ENCODE measurements at regions not wholly inside any gene's neighbourhood (a gene's known extent, or its start where the extent isn't known, plus 50 kb on each side); places are given as distances from the start of the nearest gene placed in this dataset.

- no peak for DNase-seq (ENCODE audit: low read depth, low spot score)
These were observed 465.5 kb downstream of the INSC start for GRCh38 chr11:15580056-15580774.

DNA sequence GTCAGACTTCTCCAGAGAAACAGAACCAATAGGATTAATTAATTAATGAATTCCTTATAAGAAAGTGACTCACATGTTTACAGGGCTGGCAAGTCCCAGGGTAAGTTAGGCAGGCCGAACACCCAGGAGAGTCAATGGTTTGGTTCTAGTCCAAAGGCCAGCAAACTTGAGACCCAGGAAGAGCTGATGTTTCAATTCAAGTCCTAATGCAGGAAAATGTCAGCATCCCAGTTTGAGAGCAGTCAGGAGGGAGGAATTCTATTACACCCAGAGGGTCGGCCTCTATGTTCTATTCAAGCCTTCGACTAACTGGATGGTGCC is 466.0 kb downstream of the INSC start:
- DNase-seq (ENCODE audit: low read depth, low spot score): no peak

DNA sequence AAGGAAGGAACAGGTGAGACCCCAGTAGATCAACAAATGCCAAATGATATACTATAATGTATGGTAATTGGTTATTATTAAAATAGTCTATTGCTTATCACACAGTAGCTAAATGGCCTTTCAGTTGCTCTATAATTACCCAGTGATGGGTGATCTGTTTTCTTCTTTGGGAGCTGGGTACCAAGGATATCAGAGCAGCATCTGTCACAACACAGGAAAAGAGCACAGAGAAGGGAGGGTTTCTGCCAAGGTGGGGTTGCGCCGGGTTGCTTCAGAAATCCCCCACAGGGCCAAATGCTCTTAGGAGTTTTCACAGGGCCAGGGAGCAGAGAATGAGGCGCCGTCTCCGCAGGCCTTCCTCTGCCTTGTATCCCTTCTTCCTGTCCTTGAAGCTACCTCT is 469.4 kb downstream of the INSC start:
- DNase-seq (ENCODE audit: low read depth, low spot score): no peak

- DNase-seq (ENCODE audit: low read depth, low spot score): no peak
These were observed 471.0 kb downstream of the INSC start for GRCh38 chr11:15585602-15586331.

- DNase-seq (ENCODE audit: low read depth, low spot score): no peak
These were observed 472.2 kb downstream of the INSC start for GRCh38 chr11:15586741-15587473.

- DNase-seq (ENCODE audit: low read depth, low spot score): no peak
These were observed 474.4 kb downstream of the INSC start for GRCh38 chr11:15589070-15589626.

DNA sequence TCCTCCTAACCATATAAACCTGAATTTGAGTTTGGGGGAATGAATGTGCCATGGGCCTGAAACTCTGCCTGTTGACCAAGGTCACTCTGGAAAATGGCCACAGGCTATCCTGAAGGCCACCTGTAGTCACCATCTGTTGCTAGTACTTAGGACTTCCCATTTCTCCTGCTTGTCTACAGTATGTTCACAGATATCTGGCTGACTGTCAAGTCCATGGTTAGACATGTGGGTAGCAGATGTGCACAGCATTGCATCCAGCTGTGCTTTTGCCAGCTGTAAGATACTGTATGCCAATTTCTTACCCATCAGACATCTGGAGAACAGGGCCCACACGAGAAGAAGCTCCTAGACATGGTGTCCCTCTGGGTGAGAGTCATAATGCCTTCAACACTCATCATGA is 475.4 kb downstream of the INSC start:
- DNase-seq (ENCODE audit: low read depth, low spot score): no peak

- no peak for DNase-seq (ENCODE audit: low read depth, low spot score)
These were observed 476.4 kb downstream of the INSC start for GRCh38 chr11:15591112-15591537.

DNA sequence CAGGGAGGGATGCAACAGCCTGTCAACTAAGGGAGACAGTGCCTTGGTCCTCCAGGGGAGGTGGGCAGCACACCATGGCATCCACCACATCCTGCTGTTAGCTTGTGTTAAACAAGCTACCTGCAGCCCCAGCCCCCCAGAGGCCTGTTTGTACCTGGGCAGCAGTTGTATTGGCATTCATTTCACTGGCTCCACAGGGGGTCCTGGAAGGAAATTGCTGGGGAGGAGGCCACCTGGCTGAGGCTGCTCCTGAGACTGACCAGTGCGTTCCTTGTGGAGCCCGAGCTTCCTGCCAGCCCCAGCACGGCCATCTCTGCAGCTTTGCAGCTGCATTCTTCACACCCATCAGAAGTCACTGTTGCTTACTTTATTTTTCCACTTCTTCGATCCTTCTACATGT is 479.9 kb downstream of the INSC start:
- DNase-seq (ENCODE audit: low read depth, low spot score): no peak

GRCh38 chr11:15599376-15599775 is 484.7 kb downstream of the INSC start:
- DNase-seq (ENCODE audit: low read depth, low spot score): no peak

DNA sequence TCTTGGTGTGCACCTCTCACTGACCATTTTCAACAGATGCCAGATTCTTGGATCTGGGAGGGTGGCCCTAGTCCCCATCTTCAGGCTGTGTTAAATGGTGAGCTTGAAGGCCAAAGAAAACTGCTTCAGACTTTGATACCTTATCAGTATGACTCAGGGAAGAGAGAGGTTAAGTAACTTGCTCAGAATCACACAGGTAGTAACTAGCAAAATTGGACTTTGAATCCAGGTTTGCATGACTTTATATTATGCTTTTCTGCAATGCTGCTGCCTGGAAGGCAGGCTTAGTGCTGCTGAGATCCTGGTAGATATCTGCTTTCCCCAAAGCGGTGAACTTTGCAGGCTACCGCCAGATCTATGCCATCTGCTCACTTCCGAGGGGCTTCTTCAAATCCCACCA is 487.3 kb downstream of the INSC start:
- no peak for DNase-seq (ENCODE audit: low read depth, low spot score)

DNA sequence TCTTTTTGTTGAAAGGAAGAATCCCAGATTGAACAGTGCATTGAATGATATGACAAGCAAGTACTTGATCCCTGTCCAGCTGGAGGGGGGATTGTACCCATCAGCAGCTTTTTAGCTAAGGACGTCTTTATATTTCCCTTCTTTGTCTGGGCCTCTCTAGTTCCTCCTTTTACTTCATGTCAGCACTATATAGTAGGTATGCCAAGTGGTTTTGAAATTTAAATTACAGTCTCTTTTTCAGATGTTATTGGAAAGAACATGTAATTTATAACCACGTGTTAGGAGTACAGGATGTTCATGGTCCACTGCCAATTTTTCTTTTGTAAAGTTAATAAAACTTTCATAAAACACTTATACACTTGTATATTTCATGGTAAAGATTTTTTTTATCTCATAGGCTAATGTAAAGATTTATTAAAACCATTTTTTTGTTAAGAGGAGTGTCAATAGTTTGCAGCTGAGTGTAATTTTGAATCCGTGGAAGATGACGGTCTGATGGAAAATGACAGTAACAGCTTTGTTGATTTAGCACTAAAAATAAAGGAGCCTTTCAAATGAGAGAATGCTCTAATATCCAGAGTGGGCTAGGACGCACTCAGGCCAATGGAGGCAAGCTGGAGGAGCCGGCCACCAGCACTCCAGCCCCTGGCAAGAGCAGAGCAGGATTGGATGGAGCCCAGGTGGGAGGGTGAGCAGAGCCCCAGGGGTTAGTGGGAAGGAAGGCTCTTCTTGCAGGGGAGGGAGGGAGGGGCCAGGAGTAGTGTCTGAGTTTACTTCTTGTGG is 488.3 kb downstream of the INSC start:
- DNase-seq (ENCODE audit: low read depth, low spot score): no peak

DNA sequence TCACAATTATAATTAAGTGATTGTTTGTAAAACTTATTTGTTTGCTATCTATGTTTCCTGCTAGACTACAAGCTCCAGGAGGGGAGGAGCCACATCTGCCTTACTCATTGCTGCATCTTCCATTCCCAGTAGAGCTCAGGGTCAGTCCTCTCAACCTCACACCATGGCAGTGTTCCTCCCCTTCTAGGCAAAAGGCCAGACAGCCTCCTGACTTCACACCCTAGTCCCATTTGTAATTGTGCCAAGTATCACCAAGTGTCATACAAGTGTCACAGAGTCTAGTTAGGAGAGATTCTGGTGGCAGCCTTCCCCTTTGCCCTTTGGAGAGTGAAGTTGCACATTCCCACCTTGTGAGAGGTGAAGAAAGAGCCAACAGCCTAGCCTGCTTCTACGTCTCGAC is 490.4 kb downstream of the INSC start:
- no peak for DNase-seq (ENCODE audit: low read depth, low spot score)

- DNase-seq (ENCODE audit: low read depth, low spot score): no peak
These were observed 492.8 kb downstream of the INSC start for GRCh38 chr11:15607361-15608036.

DNA sequence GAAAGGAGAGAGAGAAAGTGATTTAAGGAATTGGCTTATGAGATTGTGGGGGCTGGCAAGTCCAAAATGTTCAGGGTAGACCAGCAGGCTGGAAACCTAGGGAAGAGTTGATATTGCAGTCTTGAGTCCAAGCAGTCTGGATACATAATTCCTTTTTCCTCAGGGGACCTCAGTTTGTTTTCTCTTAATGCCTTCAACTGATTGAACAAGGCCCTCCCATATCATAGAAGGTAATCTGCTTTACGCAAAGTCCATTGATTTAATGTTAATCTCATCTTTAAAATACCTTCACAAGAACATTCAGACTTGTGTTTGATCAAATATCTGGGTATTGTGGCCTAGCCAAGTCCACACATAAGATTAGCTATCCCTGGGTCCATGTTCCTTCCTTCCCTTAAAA is 494.7 kb downstream of the INSC start:
- no peak for DNase-seq (ENCODE audit: low read depth, low spot score)

DNA sequence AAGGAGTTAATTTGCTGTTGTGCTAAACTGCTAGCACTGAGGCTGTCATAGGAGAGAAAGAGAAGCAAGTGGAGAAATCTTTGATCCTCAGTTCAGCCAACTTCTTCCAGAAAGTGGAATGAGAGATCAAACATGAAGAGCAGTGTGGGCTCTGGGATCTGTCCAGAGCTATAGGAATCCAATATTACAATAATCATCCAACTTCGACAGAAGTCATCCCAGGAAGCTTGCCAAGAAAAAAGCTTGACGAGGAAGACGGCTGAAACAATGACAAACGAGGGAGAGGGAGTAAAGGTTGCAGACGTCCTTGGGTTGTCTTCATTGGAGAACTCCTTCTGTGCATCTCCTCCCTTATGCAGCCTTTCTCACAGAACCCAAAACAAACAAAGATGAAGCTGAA is 496.2 kb downstream of the INSC start:
- no peak for DNase-seq (ENCODE audit: low read depth, low spot score)

GRCh38 chr11:15613251-15613650 is 498.5 kb downstream of the INSC start:
- DNase-seq (ENCODE audit: low read depth, low spot score): no peak

DNA sequence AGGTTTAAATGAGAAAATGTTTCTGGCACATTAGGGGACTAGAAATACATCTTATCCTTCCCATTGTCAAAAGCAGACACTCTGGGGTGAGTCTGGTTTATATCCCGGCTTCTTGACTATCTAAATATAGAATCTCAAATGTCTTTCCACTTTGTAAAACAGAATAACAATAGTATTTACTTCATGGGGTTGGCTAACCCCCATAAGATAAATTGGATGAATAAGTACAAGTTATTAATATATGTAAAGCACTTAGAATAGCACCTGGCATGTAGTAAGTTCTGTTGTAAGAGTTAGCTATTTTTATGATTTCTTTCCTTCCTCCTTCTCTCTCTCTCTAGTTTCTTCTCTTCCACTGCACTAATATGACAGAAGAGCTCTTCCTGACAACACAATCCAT is 499.1 kb downstream of the INSC start:
- no peak for DNase-seq (ENCODE audit: low read depth, low spot score)

DNA sequence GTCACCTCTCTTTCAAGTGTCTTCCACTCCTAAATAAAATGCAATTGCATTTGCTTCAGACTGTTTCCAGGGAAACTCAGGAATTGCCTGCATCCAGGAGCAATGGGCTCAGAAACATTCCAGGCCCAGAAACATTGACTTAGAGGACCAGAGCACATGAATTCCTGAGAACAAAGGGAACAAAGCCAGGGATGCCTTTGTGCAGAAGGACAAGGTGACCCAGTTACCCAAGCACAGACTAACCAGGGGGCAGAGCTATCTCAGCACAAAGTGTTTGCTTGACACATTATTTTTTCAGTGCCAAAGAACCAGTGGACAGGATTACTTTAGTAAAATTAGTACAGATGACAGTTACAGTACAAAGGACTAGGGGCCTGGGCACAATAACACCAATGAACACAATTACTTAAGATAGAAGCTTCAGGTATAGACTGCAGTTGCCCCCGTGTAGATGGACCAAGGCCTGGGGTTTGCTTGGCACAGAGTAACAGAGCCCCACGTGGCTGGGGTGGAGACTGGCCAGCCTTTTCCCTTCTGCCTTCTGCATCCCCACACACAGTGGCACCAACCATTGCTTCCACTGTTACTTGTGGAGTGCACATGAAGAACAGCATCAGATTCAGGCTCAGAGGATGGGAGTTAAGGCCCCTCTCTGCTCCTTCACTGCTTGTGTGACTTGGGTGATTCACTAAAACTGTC is 500.8 kb downstream of the INSC start:
- DNase-seq (ENCODE audit: low read depth, low spot score): no peak
